ENCODE measurements at regions not wholly inside any gene's neighbourhood (a gene's known extent, or its start where the extent isn't known, plus 50 kb on each side); places are given as distances from the start of the nearest gene placed in this dataset.

GRCh38 chr1:38287036-38287435 lies 240.4 kb upstream of the POU3F1 start:
- DNase-seq (ENCODE audit: extremely low spot score, insufficient read length, low read depth) (no peak), FAIRE-seq (no peak)

GRCh38 chr1:38285807-38286530 lies 239.4 kb upstream of the POU3F1 start:
- FAIRE-seq (no peak), DNase-seq (ENCODE audit: extremely low spot score, insufficient read length, low read depth) (no peak)

- DNase-seq (ENCODE audit: extremely low spot score, insufficient read length, low read depth), result no peak
- no peak for FAIRE-seq
Measured at GRCh38 chr1:38284953-38285352, 238.4 kb upstream of the POU3F1 start.

- no peak for DNase-seq (ENCODE audit: extremely low spot score, insufficient read length, low read depth)
- no peak for FAIRE-seq
Measured at GRCh38 chr1:38283696-38284470, 237.3 kb upstream of the POU3F1 start.

- no peak for DNase-seq (ENCODE audit: extremely low spot score, insufficient read length, low read depth)
- no peak for FAIRE-seq
Measured at GRCh38 chr1:38279148-38279547, 232.6 kb upstream of the POU3F1 start.

- DNase-seq (ENCODE audit: extremely low spot score, insufficient read length, low read depth) (no peak), FAIRE-seq (no peak)
Measured at GRCh38 chr1:38277646-38278045, 231.1 kb upstream of the POU3F1 start.

- FAIRE-seq (no peak), DNase-seq (ENCODE audit: extremely low spot score, insufficient read length, low read depth) (no peak)
Measured at GRCh38 chr1:38275960-38276359, 229.4 kb upstream of the POU3F1 start.

GRCh38 chr1:38274974-38275373 lies 228.4 kb upstream of the POU3F1 start:
- FAIRE-seq, result no peak
- DNase-seq (ENCODE audit: extremely low spot score, insufficient read length, low read depth), result no peak

- DNase-seq (ENCODE audit: extremely low spot score, insufficient read length, low read depth), result no peak
- FAIRE-seq, result no peak
Measured at GRCh38 chr1:38273196-38273804, 226.7 kb upstream of the POU3F1 start.

GRCh38 chr1:38272515-38272914 lies 225.9 kb upstream of the POU3F1 start:
- DNase-seq (ENCODE audit: extremely low spot score, insufficient read length, low read depth) (no peak), FAIRE-seq (no peak)

- no peak for FAIRE-seq
- no peak for DNase-seq (ENCODE audit: extremely low spot score, insufficient read length, low read depth)
Measured at GRCh38 chr1:38270849-38271633, 224.4 kb upstream of the POU3F1 start.

- DNase-seq (ENCODE audit: extremely low spot score, insufficient read length, low read depth) (no peak), FAIRE-seq (no peak)
Measured at GRCh38 chr1:38269923-38270848, 223.6 kb upstream of the POU3F1 start.

- DNase-seq (ENCODE audit: extremely low spot score, insufficient read length, low read depth) (no peak), FAIRE-seq (no peak)
Measured at GRCh38 chr1:38268226-38268625, 221.6 kb upstream of the POU3F1 start.

GRCh38 chr1:38267037-38268036 lies 220.7 kb upstream of the POU3F1 start:
- DNase-seq (ENCODE audit: extremely low spot score, insufficient read length, low read depth) (no peak), FAIRE-seq (no peak)

- FAIRE-seq, result no peak
- no peak for DNase-seq (ENCODE audit: extremely low spot score, insufficient read length, low read depth)
Measured at GRCh38 chr1:38266197-38266520, 219.6 kb upstream of the POU3F1 start.

- FAIRE-seq (no peak), DNase-seq (ENCODE audit: extremely low spot score, insufficient read length, low read depth) (no peak)
Measured at GRCh38 chr1:38265293-38266196, 219.0 kb upstream of the POU3F1 start.

GRCh38 chr1:38263438-38263837 lies 216.8 kb upstream of the POU3F1 start:
- FAIRE-seq, result no peak
- DNase-seq (ENCODE audit: extremely low spot score, insufficient read length, low read depth), result no peak

Data from GM18507 (cell line).